HepG2 (cell line): ENCODE measurements at regions not wholly inside any gene's neighbourhood (a gene's known extent, or its start where the extent isn't known, plus 50 kb on each side); places are given as distances from the start of the nearest gene placed in this dataset.

Source experiments
- ATAC-seq: fragments of 200-7000 bp; cut with Tn5 transposase; 3 replicates; pipeline ENCODE4 v1.9.1; 2020; ENCODE audit warnings: mild to moderate bottlenecking, moderate library complexity
- BruUV-seq: library from RNA; stranded (reverse); fragments of 400-500 nt; replicated peaks from 2 replicates; lab custom pipeline; 2021; lab: Mats Ljungman, UMichigan
- CTCF ChIA-PET: fragments of 300-600 bp; formaldehyde crosslinking; extraction: SDS; loops from one replicate; lab custom pipeline; 2021; ENCODE audit warnings: low total read pairs, inconsistent platforms, low intra/inter-chr PET ratio; lab: Yijun Ruan, JAX
- POLR2A ChIA-PET: fragments of 350-600 bp; sonication (Branson Sonifier 250); formaldehyde crosslinking; loops from one replicate; lab custom pipeline; 2020; ENCODE audit warnings: antibody characterized with exemption, inconsistent platforms; lab: Yijun Ruan, JAX
- DNase-seq: peaks from one replicate; pipeline ENCODE4 v3.0.0-alpha.2; 2015; ENCODE audit warnings: low spot score
- FAIRE-seq: peaks from 3 replicates; lab custom pipeline; 2011; peaks lifted over from hg19 to GRCh38; lab: Jason Lieb, UNC
- H2AFZ ChIP-seq: one replicate; pipeline ENCODE4 v1.6.1; 2011; ENCODE audit warnings: low read length, inconsistent platforms
- H3K27ac ChIP-seq: fragments of 300-600 bp; 3 replicates; pipeline ENCODE4 v1.8.0; 2011; ENCODE audit warnings: mixed run types, mild to moderate bottlenecking, mixed read lengths, low read length, inconsistent platforms; ENCODE audit not compliant: insufficient read depth; ENCODE audit errors: extremely low read length
- H3K27me3 ChIP-seq, 2 experiments: fragments of 200-600 bp in 1 of 2; 2 replicates in 1 of 2; 3 replicates in 1 of 2; pipeline versions ENCODE4 v1.6.0 to v1.8.0; 2011; ENCODE audit warnings: low read length in 2 of 2, mild to moderate bottlenecking in 2 of 2, moderate library complexity in 2 of 2, inconsistent platforms in 1 of 2; ENCODE audit not compliant: insufficient read depth in 2 of 2, control insufficient read depth in 1 of 2
- H3K36me3 ChIP-seq, 2 experiments: fragments of 200-600 bp in 1 of 2; replicated peaks in 1 of 2; 2 replicates in 1 of 2; 3 replicates in 1 of 2; pipeline versions ENCODE4 v1.5.1 to v1.8.0; 2011; ENCODE audit warnings: low read length in 2 of 2, inconsistent platforms in 1 of 2; ENCODE audit not compliant: insufficient read depth in 2 of 2, control insufficient read depth in 1 of 2
- H3K4me1 ChIP-seq: 2 replicates; pipeline ENCODE4 v1.5.1; 2012; ENCODE audit warnings: low read length, inconsistent platforms; ENCODE audit not compliant: insufficient read depth
- H3K4me2 ChIP-seq: 2 replicates; pipeline ENCODE4 v1.6.0; 2011; ENCODE audit warnings: low read depth, low read length, inconsistent platforms
- H3K4me3 ChIP-seq, 3 experiments: fragments of 200-600 bp in 1 of 3; sonication (generic), shearing (Covaris generic) in 1 of 3; replicated peaks in 1 of 3; 2 replicates each; pipeline ENCODE4 v1.5.1; 2011 to 2016; ENCODE audit warnings: low read length in 3 of 3, inconsistent platforms in 2 of 3, low read depth in 2 of 3, mild to moderate bottlenecking in 2 of 3, control low read depth in 1 of 3, mixed read lengths in 1 of 3; ENCODE audit not compliant: insufficient read depth in 1 of 3
- H3K79me2 ChIP-seq: one replicate; pipeline ENCODE4 v1.6.1; 2011; ENCODE audit warnings: low read length, inconsistent platforms; ENCODE audit not compliant: insufficient read depth
- H3K9ac ChIP-seq: 2 replicates; pipeline ENCODE4 v1.6.0; 2011; ENCODE audit warnings: mild to moderate bottlenecking, low read depth, low read length, inconsistent platforms; ENCODE audit not compliant: insufficient read depth
- H3K9me3 ChIP-seq: 2 replicates; pipeline ENCODE4 v1.5.1; 2012; ENCODE audit warnings: mild to moderate bottlenecking, low read length
- H4K20me1 ChIP-seq: 2 replicates; pipeline ENCODE4 v1.6.0; 2011; ENCODE audit warnings: inconsistent platforms, mild to moderate bottlenecking, low read length, moderate library complexity; ENCODE audit not compliant: insufficient read depth
- HCFC1 ChIP-seq: fragments of 150-350 bp; IDR thresholded peaks from 2 replicates; pipeline ENCODE4 v1.6.1; 2014; ENCODE audit warnings: low read depth, low read length
- HNRNPK ChIP-seq: fragments of 200-400 bp; formaldehyde crosslinking; IDR thresholded peaks from 2 replicates; pipeline ENCODE4 v1.6.1; 2018; ENCODE audit warnings: low read length, low read depth, moderate library complexity, mild to moderate bottlenecking; ENCODE audit not compliant: poor library complexity, severe bottlenecking
- MAFF ChIP-seq: IDR thresholded peaks from 2 replicates; pipeline ENCODE4 v1.6.1; 2011; ENCODE audit warnings: low read depth, low read length, improper control_type of control experiment
- MAFK ChIP-seq, 2 experiments: IDR thresholded peaks in 1 of 2; conservative IDR thresholded peaks in 1 of 2; 2 replicates each; pipeline ENCODE4 v1.6.1; 2011; ENCODE audit warnings: improper control_type of control experiment in 2 of 2, low read length in 2 of 2
- NFYC ChIP-seq: IDR thresholded peaks from 2 replicates; pipeline ENCODE4 v1.6.1; 2016; ENCODE audit warnings: missing genetic modification reagents, missing compliant biosample characterization
- WGBS: methylation state at CpG from one replicate; pipeline ENCODE4 v1.1.6; 2017; ENCODE audit warnings: low lambda C conversion rate; 5-methylcytosine and 5-hydroxymethylcytosine counted together
- in situ Hi-C: cut with HindIII; loops from 2 replicates; pipeline ENCODE4 v1.10.0; 2017; ENCODE audit warnings: low pct_unique_long_range_greater_than_20kb; ENCODE audit not compliant: extremely low pct_ligation_motif_present
- intact Hi-C: fragments of 100-400 bp; cut with micrococcal nuclease; formaldehyde crosslinking; loops from one replicate; pipeline ENCODE4 v1.10.0; 2022; ENCODE audit not compliant: unreplicated experiment
- TF ChIP-seq, protein P1 (sequence below): sonication (generic); formaldehyde crosslinking; IDR thresholded peaks from 2 replicates; pipeline ENCODE4 v1.5.0; 2020; ENCODE audit warnings: missing genetic modification reagents

DNA sequence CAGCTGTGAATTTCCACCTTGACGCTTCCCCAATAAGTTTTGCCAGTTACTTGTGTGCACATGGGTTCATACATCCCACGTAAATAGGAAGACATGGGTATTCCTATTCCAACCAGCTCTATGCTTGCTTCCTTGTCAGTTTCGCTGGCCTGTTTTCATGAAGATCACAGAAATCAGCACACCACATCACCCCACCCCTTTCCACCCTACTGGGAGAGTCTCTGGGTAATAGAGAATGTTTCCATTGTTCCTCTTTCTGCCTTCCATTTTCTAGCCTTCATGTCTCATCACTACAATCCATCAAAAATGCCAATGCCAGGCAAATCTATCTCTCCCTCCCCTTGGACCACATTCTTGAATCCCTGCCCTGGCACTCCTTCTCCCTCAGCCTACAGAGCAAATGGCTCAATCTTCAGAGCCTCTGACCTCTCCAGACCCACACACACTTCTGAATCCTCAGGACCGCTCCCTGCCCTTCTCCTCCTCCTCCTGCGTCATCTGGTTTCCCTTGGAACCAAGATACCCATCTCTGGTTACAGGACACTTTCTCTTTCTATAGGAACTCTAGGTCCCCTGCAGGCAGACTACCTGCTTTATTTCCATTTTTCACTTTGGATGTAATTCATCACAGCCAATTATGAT is 323.3 kb downstream of the DHX15 start:
- DNase-seq = no peak
- POLR2A ChIA-PET = no interaction called here
- no TSS peak for BruUV-seq
- TF ChIP-seq, protein P1, sequence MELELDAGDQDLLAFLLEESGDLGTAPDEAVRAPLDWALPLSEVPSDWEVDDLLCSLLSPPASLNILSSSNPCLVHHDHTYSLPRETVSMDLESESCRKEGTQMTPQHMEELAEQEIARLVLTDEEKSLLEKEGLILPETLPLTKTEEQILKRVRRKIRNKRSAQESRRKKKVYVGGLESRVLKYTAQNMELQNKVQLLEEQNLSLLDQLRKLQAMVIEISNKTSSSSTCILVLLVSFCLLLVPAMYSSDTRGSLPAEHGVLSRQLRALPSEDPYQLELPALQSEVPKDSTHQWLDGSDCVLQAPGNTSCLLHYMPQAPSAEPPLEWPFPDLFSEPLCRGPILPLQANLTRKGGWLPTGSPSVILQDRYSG = no peak
- TF ChIP-seq HNRNPK = no peak
- TF ChIP-seq, all 625 proteins: peak for 0
- Histone ChIP-seq H3K4me3 (no peak overlapping the region), H3K79me2 (no peaks in the 10 kb centered on the region), H3K4me1 (no peaks in the 10 kb centered on the region), H3K36me3 (no peaks in the 10 kb centered on the region), H3K27me3 (0 out of 5 replicates have a peak, but pooled peaks cover 0 to 5% of the 10 kb centered on the region in 2 experiments), H3K27ac (no peak overlapping the region), H2AFZ (no peak overlapping the region), H3K9me3 (no peaks in the 10 kb centered on the region), H4K20me1 (no peaks in the 10 kb centered on the region), H3K9ac (no peak overlapping the region), H3K4me2 (no peak overlapping the region)
- FAIRE-seq (no peak), ATAC-seq (no peak)
- CTCF ChIA-PET = no interaction called here
- in situ Hi-C loops (no loop called here), intact Hi-C loops (no loop called here)
- WGBS = 18% methylated on average over 5 of the region's 5 CpGs

DNA sequence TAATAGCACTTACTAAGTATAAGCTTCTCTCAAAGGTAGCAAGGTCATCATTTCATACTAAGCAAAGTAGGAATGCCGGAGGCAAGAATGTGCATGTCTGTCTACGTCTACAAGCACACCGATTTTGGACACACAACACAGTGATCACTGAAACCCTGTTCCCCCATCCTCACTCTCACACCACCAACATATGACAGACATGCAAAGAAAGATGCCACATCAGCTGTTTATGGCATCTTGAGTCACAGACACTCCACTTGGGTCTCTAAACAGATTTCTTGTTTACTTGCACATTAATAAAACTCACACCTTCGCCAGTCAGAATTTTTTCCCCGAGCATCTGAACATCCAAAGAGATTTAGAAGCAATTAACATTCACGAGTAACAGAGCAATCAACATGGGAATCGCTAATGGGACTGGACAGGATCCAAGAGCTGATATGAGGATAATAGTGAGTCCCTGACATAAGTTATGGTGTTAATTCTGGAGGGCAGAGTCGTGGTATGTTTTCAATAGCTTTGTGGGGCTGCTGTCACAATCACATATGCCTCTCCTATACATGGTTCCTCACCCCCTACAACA is 324.1 kb downstream of the DHX15 start:
- peak; percentile 37 to 56 for TF ChIP-seq MAFK (conservative IDR thresholded peaks at IDR 0.05 in 1 of 2, IDR thresholded peaks at IDR 0.05 in 1 of 2; ENCODE audit: low read length in 2 of 2)
- no peak for TF ChIP-seq NFYC (CRISPR knock-in tag)
- peak; percentile 33; the same call in 1 of the 2 replicates for TF ChIP-seq MAFF
- no peak for TF ChIP-seq HCFC1
- no peak overlapping the region for H3K4me2 ChIP-seq
- DNase-seq (no peak), ATAC-seq (no peak), FAIRE-seq (no peak)
- no TSS peak for BruUV-seq
- no peak overlapping the region for H3K4me3 ChIP-seq
- H3K9me3 ChIP-seq = no peaks in the 10 kb centered on the region
- 0 out of 5 replicates have a peak, but pooled peaks cover 0 to 2% of the 10 kb centered on the region in 2 experiments for H3K27me3 ChIP-seq
- no peaks in the 10 kb centered on the region for H3K36me3 ChIP-seq
- H3K9ac ChIP-seq = no peak overlapping the region
- no peak overlapping the region for H3K27ac ChIP-seq
- no peaks in the 10 kb centered on the region for H3K4me1 ChIP-seq
- H4K20me1 ChIP-seq = no peaks in the 10 kb centered on the region
- no peaks in the 10 kb centered on the region for H3K79me2 ChIP-seq
- ChIA-PET CTCF (no interaction called here), POLR2A (no interaction called here)
- intact Hi-C loops = no loop called here
- WGBS = 6% methylated on average over 8 of the region's 8 CpGs
- in situ Hi-C loops = no loop called here
- H2AFZ ChIP-seq = no peak overlapping the region
